ENCODE measurements at regions not wholly inside any gene's neighbourhood (a gene's known extent, or its start where the extent isn't known, plus 50 kb on each side); places are given as distances from the start of the nearest gene placed in this dataset.

DNA sequence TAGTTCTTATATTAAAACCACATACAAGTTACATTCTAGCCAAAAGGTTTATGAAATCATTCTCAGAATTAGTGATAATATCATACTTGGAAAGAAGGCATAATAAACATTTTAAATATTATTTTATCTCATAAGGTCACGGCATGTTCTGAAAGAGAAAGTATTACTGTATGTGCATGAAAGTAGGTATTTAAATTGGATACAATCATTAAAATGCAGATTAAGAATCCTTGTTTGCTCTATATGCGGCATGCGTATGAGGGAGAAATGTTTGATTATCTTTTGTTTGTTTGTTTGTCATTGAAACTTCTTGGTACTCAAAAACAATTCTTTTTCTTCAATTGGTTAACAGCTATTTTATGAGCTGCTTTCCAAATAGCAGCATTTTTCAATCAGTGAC is 183.9 kb upstream of the TLL1 start:
- Histone ChIP-seq H3K23me2 (ENCODE audit: insufficient read length, low read depth, low read length, poor library complexity, severe bottlenecking) (no peaks in the 10 kb centered on the region), H3K18ac (ENCODE audit: insufficient read length, low read depth, low read length) (no peak overlapping the region), H3K27ac (ENCODE audit: insufficient read length, low read depth, low read length) (no peak overlapping the region), H3K9me3 (ENCODE audit: control insufficient read depth, low read depth, low read length) (no peaks in the 10 kb centered on the region), H3K79me2 (ENCODE audit: insufficient read depth, low read length) (no peaks in the 10 kb centered on the region), H2BK20ac (ENCODE audit: low read depth, low read length, poor library complexity, severe bottlenecking) (no peak overlapping the region), H2BK15ac (ENCODE audit: low read depth, low read length) (no peak overlapping the region), H3K56ac (ENCODE audit: insufficient read length, low read depth, low read length) (no peak overlapping the region), H3K79me1 (ENCODE audit: insufficient read depth, low read depth, low read length, poor library complexity, severe bottlenecking) (no peaks in the 10 kb centered on the region), H2BK120ac (ENCODE audit: low read depth, low read length, poor library complexity, severe bottlenecking) (no peak overlapping the region), H3T11ph (ENCODE audit: low read length) (no peak overlapping the region), H2AK5ac (ENCODE audit: insufficient read length, low read length) (no peak overlapping the region), H2BK12ac (ENCODE audit: insufficient read length, low read depth, low read length) (no peak overlapping the region), H3K9ac (ENCODE audit: extremely low read depth, insufficient read length, low read length) (no peak overlapping the region), H3K27me3 (ENCODE audit: insufficient read depth, low read length) (no peaks in the 10 kb centered on the region), H4K8ac (replicated peaks; ENCODE audit: insufficient read length, low read depth, low read length) (no peak overlapping the region), H4K5ac (ENCODE audit: insufficient read length, low read depth, low read length) (no peak overlapping the region), H3K4ac (ENCODE audit: low read depth, low read length) (no peak overlapping the region), H3K4me2 (ENCODE audit: insufficient read depth, insufficient read length, low read length) (no peak overlapping the region), H4K20me1 (ENCODE audit: control insufficient read depth, insufficient read depth, insufficient read length) (no peaks in the 10 kb centered on the region), H3K14ac (ENCODE audit: insufficient read depth, low read length) (no peak overlapping the region), H4K91ac (ENCODE audit: insufficient read length, low read depth, low read length) (no peak overlapping the region), H2AFZ (ENCODE audit: low read length) (no peak overlapping the region), H3K23ac (ENCODE audit: insufficient read length, low read depth, low read length) (no peak overlapping the region), H2BK5ac (ENCODE audit: insufficient read length, low read length) (no peak overlapping the region), H3K4me1 (ENCODE audit: insufficient read depth, low read length) (no peaks in the 10 kb centered on the region)
- DNase-seq: no peak
- TF ChIP-seq, protein P1, sequence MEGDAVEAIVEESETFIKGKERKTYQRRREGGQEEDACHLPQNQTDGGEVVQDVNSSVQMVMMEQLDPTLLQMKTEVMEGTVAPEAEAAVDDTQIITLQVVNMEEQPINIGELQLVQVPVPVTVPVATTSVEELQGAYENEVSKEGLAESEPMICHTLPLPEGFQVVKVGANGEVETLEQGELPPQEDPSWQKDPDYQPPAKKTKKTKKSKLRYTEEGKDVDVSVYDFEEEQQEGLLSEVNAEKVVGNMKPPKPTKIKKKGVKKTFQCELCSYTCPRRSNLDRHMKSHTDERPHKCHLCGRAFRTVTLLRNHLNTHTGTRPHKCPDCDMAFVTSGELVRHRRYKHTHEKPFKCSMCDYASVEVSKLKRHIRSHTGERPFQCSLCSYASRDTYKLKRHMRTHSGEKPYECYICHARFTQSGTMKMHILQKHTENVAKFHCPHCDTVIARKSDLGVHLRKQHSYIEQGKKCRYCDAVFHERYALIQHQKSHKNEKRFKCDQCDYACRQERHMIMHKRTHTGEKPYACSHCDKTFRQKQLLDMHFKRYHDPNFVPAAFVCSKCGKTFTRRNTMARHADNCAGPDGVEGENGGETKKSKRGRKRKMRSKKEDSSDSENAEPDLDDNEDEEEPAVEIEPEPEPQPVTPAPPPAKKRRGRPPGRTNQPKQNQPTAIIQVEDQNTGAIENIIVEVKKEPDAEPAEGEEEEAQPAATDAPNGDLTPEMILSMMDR (conservative IDR thresholded peaks at IDR 0.05): no peak
- no peak overlapping the region for H3K4me3 Mint-ChIP-seq
- H3K9me3 Mint-ChIP-seq: peaks cover 2 to 8% of the 10 kb centered on the region in 2 experiments; a peak in 2 of 5 replicates
- no peaks in the 10 kb centered on the region for H3K27me3 Mint-ChIP-seq (ENCODE audit: low read depth)
- peaks cover 0 to 5% of the 10 kb centered on the region in 2 experiments; a peak in 1 of 4 replicates for H3K4me1 Mint-ChIP-seq
- no peak overlapping the region for H3K27ac Mint-ChIP-seq
- WGBS (ENCODE audit: extremely low coverage, insufficient read length, low lambda C conversion rate): no CpG with 5 or more reads among the region's 3 CpGs
- H3K36me3 Mint-ChIP-seq (ENCODE audit: insufficient read depth in 1 of 3, low read depth in 3 of 3): peaks cover 0 to 14% (median 4%) of the 10 kb centered on the region in 3 experiments; a peak in 4 of 7 replicates

All from H9 (cell line).